ENCODE measurements at regions not wholly inside any gene's neighbourhood (a gene's known extent, or its start where the extent isn't known, plus 50 kb on each side); places are given as distances from the start of the nearest gene placed in this dataset.
"Not testable (repeated sequence)": the region's sequence is repeated elsewhere in the genome, so short reads cannot be mapped to it uniquely, and the experiment has no call there.

DNA sequence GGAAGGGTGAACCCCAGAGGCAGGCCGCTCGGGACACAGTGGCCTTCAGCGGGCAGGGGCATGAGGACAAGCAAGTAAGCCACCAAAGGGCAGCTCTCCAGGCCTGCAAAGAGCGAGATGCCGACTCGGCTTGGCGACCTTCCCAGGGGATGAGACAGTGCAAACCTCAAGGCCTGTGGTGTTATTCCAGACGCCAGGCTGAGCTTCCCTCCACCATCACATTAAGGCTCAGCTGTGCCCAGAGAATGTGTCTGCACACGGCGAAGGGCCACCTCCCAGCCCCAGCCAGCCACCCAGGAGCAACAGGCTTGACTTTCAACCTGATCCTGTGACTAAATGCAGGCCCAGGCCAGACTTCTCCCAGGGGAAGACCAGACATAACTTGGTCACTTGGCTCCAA lies 251.4 kb downstream of the SOX9 start:
- no peak for DNase-seq

DNA sequence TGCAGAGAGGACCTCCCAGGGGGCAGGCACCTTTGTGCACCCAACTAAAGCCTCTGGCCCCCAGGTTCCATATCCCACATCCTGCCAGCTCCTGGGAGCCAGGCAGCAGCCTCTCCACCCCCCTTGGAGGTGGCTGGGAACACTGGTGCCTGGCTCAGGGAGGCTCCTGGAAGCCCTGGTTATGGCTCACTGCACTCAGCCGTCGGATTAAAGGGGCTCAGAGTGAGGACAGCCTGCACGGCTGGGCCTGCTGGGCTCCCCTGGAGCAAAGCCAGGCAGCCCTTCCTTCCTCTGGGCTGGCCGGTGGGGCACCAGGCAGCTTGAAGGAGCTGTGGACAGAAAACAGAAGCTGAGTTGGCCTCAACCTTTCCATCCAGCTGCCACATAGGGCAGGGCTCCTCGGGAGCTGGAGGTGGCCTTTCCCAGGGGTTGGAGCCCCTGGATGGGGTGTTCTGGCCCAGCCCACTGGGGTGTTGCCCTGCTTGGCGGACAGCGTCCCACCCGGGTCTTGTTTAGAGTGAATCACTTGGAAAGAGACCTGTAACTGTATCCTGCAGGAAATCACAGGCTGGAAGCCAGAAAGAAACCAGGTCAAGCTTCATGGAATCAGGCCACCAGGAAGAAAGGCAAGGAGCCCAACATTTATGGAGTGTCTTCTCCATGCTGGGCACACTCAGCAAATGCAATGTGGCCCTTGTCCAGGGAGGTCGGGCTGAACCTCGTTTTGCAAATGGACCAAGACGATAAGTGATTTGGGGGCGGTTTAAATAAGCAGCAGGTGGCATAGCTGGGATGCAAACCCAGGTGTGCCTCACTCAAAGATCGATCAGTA lies 253.3 kb downstream of the SOX9 start:
- no peak for DNase-seq

DNA sequence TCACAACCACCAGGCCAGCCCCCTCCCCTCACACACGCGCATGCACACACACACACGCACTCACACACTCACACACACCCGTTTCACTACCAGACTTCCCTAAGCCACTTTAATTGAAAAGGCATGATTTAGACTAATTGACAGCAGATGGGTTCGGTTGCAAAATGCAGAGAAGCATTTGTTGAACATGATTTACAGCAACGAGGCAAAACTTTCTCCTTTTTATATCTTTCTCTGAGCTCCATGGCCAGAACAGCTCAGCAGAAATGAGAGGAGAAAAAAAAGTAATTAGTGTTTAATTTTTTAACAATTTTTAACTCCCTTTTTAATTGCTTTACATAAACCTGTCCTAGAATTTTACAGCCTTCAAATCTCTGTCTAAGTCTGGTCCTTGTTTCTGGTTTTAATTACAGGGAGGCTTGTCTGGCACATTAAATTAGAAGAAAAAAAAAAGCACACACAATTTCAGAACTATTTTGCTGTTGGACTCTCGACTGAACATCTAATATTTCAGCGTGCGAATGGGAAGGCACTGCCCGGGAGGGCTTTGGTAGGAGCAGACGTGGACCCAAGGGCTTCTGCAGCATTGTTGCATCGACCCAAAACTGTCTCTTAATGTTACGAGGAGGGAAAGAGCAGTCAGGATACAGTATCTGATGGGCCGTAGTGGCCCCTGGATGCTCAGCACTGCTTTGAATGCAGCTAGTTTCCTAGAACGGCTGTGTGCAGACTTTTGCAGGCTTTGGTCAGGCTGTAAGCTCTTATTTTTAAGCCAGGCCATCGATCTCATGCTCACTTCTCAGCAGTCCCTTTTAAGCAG lies 255.9 kb downstream of the SOX9 start:
- DNase-seq: no peak

DNA sequence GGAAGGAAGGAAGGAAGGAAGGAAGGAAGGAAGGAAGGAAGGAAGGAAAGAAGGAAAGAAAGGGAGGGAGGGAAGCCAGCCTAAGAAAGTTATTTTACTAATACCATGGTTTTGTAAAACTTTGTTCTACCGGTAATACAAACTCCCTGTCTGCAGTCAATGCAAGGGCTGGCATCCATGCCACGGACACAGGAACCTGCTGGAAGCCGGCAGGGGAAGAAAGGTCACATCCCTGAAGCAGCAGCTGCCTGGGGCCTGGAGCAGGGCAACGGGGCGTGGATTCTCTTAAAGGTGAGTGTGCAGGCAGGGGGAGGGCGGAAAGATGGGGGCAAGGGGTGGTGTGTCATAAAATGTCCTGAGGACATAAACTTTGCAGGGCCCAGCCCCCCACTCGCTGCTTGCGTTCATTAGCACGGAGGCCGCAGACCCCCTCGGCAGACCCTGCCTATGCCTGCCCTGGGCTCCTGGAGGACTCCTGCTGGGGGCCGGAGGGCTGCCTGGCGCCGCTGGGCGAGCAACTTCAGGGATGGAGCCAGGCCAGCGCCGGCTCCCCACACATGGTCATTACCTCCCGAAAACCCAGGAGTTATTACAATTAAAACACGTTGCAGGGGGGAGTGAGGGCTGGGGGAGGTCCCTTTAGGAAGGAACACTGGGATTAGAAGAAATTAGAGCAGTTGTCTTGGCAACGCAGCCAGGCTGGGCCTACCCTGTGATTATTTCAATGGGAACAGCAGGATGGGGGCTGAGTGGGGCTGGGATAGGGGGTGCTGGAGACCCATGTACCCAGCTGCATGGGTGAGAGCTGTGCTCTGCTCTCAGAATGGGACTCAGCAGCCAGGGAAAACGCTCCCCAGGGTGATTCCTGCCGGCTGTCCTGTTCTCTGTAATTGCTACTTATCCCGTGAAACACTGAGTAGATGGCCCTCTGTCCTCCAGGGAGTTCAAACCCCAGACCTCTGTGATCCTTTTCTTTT lies 257.9 kb downstream of the SOX9 start:
- no peak for DNase-seq

DNA sequence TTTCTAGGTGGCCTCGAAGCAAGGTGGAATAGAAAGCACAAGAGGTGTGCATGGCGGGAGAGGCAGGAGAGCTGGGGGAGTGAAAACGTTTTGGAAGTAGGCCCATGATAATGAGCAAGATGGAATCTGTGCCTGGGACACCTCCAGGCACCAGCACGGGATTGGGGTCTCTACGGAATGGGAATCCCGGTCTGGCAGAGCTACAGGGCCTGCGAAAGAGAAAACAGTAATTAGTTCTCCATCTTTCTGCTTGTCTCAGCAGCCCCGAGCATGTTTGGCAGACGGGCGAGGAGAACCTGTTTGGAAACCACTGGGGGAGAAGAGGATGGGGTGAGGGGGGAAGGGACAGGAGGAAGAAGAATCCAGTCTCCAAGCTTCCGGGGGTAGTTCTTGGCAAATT lies 258.7 kb downstream of the SOX9 start:
- DNase-seq: no peak

DNA sequence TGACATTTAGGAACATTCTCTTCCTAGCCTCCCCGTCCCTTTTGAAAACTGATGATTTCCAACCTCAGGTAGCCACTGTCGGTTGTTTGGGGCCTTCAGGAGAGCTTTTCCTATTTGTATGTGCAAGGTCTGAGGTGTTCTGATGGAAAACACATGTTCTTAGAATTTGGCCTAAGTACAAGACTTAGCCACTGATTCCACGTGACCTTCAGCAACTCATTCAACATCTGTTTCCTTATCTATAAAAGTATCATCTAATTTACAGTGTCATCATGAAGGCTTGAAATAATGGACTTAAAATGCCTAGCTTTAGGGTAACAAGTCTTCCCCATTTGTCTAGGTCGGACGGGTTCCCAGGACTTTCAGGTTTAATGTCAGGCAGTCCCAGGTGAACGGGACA lies 259.3 kb downstream of the SOX9 start:
- DNase-seq: no peak

DNA sequence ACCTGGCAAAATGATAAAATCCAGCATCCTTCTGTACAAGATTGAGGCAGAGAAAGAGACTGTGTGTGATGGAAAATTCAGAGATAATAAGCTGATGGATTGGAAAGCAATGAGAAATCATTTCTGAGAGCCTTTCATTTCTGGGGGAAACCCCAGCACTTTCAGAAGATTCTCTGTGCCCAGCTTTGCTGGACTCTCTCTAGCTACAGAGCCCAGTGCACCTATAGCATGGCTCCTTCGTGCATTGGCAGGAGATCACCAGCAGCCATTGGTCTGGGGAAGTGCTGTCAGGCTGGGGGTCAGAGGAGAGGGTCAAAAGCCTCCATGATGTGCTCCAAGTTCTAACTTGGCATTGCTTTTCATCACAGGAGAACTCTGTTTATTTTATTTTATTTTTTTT lies 259.9 kb downstream of the SOX9 start:
- no peak for DNase-seq

DNA sequence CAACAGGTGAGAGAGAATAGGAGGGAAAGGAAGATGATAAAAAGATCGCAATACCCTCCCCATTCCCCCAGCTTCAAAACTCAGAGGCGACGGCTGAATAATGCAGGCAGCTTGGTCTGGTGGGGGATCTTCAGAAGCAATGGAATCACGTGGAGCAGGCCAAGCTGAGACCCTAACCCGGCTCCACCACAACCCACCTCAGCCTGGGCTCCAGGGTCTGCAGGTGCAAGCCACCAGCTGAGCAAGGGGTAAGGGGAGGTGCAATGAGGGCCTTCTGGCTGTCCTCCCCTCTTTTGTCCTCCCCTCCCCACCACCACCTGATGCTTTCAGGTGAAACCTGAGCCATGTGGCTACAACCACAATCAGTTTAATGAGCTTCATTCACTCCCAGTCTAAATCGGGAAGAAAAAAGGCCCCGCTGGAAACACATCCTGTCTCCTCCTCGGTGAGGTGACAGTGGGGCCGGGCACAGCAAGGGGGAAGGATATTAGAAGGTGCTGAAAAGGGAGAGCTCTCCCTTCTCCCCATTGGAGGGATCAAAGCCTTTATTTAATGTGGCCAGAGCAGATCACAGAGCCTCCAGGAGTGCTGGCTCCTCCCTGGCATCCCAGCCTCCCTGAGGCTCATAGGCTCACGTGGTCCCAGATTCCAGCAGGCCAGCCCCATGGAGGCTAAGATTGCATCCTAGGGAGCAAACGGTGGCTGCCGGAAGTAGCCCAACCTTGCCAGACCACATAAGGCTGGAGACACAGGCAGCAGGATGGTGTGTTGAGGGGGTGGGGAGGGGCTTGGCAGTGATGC lies 261.0 kb downstream of the SOX9 start:
- DNase-seq: no peak

DNA sequence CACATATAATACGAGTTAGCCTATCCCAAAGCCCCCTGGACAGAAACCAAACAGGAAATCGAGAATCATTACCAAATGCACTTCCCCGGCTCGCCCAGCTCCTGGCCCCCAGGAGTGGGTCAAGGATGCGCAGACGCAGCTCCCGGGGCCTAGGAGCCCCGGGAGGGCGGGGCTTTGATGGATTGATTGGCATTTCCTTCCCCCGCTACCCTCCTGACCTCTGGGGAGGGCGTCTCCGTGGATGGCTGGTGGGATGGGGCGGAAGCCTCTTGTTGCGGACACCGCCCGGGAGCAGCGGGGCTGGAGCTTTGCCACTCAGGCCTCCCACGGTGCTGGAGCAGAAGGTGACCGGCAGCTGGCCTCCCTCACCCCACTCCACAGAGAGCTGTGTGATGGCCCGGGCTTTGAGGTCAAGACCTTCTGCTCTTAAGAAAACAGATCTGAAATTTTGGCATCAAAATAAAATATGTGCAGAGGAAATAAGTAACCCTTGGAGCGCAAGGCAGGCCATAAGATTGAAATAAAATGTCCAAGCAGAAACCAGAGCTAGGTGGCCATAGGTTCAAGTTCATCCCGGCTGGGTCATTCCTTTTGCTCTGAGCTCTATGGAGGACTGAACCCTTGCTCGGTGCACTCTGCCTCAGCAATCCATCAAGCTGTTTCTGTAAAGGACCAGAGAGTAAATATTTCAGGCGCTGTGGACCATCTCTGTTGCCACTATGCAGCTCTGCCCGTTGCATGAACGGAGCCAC lies 262.3 kb downstream of the SOX9 start:
- no peak for DNase-seq

DNA sequence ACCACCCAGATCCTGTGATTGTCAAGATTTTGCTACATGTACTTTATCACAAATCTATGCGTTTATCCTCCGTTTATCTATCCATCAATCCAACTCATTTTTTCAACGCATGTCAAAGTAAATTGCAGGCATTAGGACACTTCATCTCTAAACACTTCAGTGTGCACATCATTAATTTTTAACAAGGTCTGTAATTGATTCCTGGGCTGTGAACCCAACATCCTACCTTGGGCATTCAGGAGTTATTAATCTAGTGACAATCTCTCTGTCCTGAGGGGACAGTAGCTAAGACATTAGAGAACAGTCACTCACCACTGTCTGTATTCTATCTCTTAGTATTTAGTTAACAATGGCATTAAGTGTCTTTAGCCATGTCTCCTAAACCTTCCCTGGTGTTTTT lies 264.7 kb downstream of the SOX9 start:
- no peak for DNase-seq

DNA sequence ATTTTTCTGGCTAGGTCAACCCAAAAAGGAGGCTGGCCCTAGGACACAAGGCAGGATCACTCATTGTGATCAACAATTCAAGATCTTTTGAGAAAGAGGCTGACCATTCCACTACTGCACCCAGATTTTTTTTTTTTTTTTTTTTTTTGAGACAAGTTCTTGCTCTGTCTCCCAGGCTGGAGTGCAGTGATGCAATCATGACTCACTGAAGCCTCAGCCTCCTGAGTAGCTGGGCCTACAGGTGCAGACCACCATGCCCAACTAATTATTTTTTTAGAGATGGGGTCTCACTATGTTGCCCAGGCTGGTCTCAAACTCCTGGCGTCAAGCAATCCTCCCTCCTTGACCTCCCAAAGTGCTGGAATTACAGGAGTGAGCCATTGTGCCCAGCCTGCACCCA lies 265.4 kb downstream of the SOX9 start:
- not testable (repeated sequence) for DNase-seq

DNA sequence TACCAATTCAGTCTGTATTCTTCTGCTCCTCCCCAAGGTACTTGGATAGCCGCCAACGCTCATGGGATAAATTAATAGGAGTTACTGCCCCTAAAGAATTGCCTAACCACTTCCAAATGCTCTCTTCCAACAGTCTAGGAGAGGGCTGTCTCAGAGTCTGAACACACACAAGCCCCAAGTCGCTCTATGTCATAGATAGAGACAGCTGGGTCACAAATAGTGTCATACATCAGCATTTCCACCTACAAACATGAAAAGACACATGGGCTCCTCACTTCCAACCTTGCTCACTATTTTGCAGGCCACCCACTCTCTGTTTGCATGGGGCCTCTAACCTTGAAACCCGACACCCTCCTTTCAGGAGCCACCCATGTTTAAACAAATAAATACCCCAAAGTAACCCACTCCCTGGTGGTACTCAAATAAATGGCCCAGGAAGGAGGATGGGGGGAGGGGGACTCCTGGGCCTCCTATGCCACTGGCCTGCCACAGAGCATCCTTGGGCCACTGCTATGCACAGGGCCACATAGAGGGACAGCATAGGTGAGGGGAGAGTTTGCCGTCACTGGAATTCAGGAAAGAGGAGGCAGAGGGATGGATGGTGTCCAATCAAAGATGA lies 265.9 kb downstream of the SOX9 start:
- no peak for DNase-seq

DNA sequence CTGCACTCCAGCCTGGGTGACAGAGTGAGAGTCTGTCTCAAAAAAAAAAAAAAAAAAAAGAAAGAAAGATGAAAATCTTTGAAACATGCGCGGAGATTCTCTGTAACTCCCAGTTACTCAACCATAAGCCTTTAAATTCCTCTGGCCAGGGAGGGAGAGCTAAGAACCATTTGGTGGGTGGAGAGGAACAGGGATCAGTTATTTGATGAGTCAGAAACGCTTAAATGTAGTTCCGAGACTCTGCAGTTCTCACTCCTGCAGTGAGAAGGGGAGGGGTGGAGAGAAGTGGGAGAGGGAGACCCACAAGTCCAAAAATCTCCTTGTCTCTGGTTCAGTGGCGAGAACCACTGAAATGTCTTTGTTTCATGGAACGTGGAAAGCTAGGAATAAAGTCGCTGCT lies 266.7 kb downstream of the SOX9 start:
- no peak for DNase-seq

DNA sequence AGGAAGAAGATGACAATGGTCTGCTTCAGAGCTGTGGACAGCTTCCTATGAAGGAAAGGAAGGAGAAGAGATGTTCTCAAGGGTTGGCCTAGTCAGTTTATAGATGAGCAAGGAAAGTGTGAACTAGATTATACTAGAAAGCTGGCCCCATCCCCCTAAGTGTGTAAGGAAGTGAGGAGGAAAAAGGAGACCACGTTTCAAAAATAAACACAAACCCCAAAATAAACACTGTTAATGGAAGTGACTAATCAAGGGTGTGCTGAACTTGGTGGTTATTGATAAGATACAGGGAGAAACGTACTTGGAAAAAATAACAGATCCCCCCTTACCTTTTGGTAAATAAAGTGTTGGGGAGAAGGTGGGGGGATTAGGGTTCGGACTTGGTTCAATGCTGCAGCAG lies 267.1 kb downstream of the SOX9 start:
- DNase-seq: no peak

DNA sequence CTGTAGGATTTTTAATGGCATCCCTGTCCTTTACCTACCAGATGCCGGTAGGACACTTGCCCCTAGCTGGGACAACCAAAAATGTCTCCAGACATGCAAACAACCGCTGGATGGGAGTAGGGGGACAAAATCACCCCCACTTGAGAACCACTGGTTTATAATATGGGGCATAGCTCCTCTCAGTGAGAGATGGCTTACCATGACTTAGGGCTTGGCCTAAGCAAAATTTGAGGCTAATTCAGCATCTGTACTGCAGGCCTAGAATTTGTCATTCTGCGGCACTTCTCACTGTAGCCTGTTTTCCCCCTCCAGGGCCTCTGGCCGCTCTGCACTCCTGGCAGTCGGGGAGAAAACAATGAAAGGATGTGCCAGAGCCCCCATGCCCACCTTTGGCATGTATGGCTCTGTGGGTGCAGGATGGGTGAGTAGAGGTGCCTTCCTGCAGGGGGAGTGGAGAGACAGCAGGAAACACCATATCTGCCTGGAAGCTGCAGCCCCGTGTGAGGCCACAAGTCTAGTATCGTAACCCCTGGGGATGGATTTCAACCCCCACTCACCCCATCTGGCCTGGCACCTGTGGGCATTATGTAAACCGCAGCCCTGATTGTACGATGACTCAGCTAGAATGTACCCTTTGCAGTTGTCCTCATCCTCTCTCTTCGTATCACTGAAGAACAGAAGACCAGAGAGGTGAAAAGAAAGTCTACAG lies 268.1 kb downstream of the SOX9 start:
- DNase-seq: no peak

DNA sequence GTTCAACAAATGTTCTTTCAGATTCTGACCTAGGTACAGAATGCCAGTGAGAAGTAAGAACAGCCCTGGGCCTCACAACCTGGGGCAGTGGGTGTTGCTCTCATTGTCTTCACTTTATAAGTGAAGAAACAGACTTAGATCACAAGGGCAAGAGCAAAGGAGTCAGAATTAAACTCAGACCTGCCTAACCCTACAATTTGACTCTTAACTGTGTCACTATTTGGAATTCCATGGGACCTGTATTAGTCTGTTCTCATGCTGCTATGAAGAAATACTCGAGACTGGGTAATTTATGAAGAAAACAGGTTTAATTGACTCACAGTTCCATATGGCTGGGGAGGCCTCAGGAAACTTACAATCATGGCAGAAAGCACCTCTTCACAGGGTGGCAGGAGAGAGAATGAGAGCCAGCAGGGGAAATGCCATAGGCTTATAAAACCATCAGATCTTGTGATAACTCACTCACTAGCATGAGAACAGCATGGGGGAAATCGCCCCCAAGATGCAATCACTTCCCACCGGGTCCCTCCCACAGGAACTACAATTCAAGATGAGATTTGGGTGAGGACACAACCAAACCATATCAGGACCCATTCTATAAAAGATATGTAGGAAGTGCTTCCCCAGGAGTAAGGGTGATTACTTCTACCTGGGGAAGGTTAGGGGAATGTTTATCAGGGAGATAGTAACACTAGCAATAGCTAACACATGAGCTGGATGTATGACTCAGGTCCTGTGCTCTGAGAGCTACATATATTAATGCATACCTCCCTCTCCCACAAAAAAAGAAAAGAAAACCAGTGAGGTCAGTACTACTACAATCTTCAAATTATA lies 270.1 kb downstream of the SOX9 start:
- DNase-seq: no peak

DNA sequence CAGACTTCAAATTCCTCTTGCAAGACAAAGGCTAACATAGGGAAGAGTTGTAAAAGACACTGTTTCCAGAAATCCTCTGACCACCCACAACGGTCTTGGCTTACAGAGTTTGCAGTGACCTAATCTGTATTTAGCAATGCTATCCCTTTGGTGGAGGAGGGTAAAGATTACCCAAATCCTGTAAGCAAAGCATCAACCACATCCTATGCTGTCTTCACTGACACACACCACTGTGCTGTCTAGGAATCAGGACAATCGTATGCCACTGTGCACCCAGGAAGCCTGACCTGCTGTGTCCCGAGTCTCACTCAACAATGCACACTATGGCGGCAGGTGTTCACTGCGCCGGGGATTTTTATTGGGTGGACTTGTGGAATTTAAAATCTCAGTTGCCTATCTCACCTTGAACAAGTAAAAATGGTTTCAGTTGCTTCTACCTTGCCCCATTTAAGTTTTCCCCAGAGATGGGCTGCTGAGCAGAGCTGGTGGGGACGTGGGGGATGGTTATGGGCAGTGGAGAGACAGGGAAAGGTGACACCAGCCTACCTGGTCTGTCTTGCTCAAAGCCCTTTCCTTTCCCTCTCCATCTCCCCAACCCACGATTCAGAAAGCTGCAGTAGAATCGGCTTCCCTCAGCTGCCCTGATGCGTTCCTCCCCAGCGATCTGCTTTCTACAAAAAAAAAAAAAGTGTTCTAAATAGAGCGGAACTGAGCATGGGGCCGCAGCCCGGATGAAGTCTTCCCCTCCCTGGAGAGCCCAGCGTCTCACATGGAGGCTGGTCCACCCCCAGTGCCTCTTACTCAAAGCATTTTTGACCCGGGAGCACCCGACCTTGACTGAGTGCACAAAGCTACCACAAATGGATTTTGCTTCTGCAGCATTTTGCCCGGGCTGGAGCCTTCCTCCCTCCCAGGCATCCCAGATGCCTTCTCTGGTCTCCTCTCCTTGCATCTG lies 271.5 kb downstream of the SOX9 start:
- DNase-seq: no peak

DNA sequence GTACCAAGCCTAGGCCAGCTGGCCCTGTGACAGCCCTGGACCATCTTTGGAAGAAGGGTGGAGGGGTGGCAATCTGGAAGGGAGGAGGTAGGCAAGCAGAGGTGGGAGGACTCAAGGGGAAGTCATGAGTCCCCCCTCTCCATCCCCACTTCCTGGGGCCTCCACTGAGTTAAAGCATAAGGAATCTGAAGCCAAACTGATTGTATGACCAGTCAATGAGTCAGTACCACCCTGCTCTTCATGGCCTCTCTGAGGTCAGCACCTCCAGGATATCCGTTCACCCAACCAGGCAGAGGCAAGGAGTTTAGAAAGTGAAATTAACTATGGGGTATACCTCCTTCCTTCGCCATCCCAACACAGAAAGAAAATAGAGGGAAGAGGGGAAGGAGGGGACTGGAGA lies 272.7 kb downstream of the SOX9 start:
- no peak for DNase-seq

All from effector CD4-positive, alpha-beta T cell (primary cell).